OCI-LY1 (cell line): ENCODE measurements at regions not wholly inside any gene's neighbourhood (a gene's known extent, or its start where the extent isn't known, plus 50 kb on each side); places are given as distances from the start of the nearest gene placed in this dataset.

Experiments
- H2AFZ ChIP-seq: fragments of 200-600 bp; sonication (generic), shearing (Covaris generic); 2 replicates; pipeline ENCODE4 v1.6.0; 2014; ENCODE audit warnings: antibody characterized with exemption, mild to moderate bottlenecking, low read length
- H3F3A ChIP-seq: fragments of 200-600 bp; sonication (generic), shearing (Covaris generic); 2 replicates; pipeline ENCODE4 v1.6.0; 2014; ENCODE audit warnings: mild to moderate bottlenecking, antibody characterized with exemption, low read length, moderate library complexity; ENCODE audit not compliant: insufficient read depth
- H3K27ac ChIP-seq: fragments of 200-600 bp; sonication (generic); 2 replicates; pipeline ENCODE4 v1.5.1; 2014; ENCODE audit warnings: low read length, mixed run types, mild to moderate bottlenecking, low read depth; ENCODE audit not compliant: poor library complexity, severe bottlenecking
- H3K27me3 ChIP-seq: fragments of 200-600 bp; sonication (generic); 2 replicates; pipeline ENCODE4 v1.6.0; 2014; ENCODE audit warnings: antibody characterized with exemption, mild to moderate bottlenecking, low read length, moderate library complexity; ENCODE audit not compliant: insufficient read depth
- H3K36me3 ChIP-seq: fragments of 200-600 bp; sonication (generic); 2 replicates; pipeline ENCODE4 v1.6.1; 2014; ENCODE audit warnings: mild to moderate bottlenecking, antibody characterized with exemption, low read length, moderate library complexity, mixed read lengths; ENCODE audit not compliant: insufficient read depth
- H3K4me1 ChIP-seq: fragments of 200-600 bp; sonication (generic); 2 replicates; pipeline ENCODE4 v1.5.1; 2014; ENCODE audit warnings: mild to moderate bottlenecking, low read length, moderate library complexity; ENCODE audit not compliant: insufficient read depth, severe bottlenecking
- H3K4me2 ChIP-seq: fragments of 200-600 bp; sonication (generic), shearing (Covaris generic); 2 replicates; pipeline ENCODE4 v1.6.1; 2014; ENCODE audit warnings: low read length
- H3K4me3 ChIP-seq: fragments of 200-600 bp; sonication (generic); 2 replicates; pipeline ENCODE4 v1.5.1; 2014; ENCODE audit warnings: low read length, low read depth, mild to moderate bottlenecking, mixed read lengths; ENCODE audit not compliant: poor library complexity, severe bottlenecking
- H3K79me2 ChIP-seq: fragments of 200-600 bp; shearing (Covaris generic); 2 replicates; pipeline ENCODE4 v1.6.1; 2016; ENCODE audit warnings: mixed run types, low read length, mixed read lengths; ENCODE audit not compliant: insufficient read depth
- H3K9ac ChIP-seq: fragments of 200-600 bp; sonication (generic), shearing (Covaris generic); 2 replicates; pipeline ENCODE4 v1.6.1; 2014; ENCODE audit warnings: mild to moderate bottlenecking, low read length, mixed read lengths
- H3K9me2 ChIP-seq: fragments of 200-600 bp; sonication (generic), shearing (Covaris generic); 2 replicates; pipeline ENCODE4 v1.6.1; 2014; ENCODE audit warnings: low read depth, mild to moderate bottlenecking, low read length, mixed read lengths
- H3K9me3 ChIP-seq: fragments of 200-600 bp; shearing (Covaris generic); 2 replicates; pipeline ENCODE4 v1.6.1; 2014; ENCODE audit warnings: low read length, mixed read lengths
- H4K20me1 ChIP-seq: fragments of 200-600 bp; sonication (generic), shearing (Covaris generic); 2 replicates; pipeline ENCODE4 v1.6.0; 2016; ENCODE audit warnings: mild to moderate bottlenecking, low read length; ENCODE audit not compliant: insufficient read depth
- EZH2 ChIP-seq: fragments of 200-600 bp; sonication (generic), shearing (Covaris generic); IDR thresholded peaks from 2 replicates; pipeline ENCODE4 v1.8.0; 2017; ENCODE audit warnings: borderline replicate concordance, mixed run types, mild to moderate bottlenecking, antibody characterized with exemption, low read length, moderate library complexity, mixed read lengths
- TF ChIP-seq, protein P1 (sequence below): fragments of 200-600 bp; sonication (generic), shearing (Covaris generic); IDR thresholded peaks from 2 replicates; pipeline ENCODE4 v1.5.1; 2017; ENCODE audit warnings: mild to moderate bottlenecking, antibody characterized with exemption, low read length, moderate library complexity, mixed read lengths

DNA sequence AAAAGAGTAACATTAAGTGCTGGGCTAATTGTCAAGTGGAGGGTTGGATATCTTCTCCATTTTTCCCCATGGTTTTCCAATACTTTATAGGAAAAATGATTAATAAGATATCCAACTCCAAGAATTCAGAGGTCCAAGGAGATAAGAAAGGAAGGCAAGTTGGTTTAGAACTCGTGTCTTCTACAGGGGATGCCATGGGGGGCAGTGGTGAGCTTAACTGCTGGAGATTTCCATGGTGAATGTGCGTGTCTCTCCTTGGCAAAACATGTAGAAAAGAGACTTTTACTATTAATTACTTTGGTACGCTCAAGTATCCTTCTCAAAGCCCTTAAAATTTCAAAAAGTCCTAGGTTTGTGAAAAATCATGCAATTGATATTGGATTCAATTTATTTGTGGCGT, 982.9 kb upstream of the RBFOX1 start:
- no peaks in the 10 kb centered on the region for H3K4me1 ChIP-seq
- no peak for TF ChIP-seq EZH2
- TF ChIP-seq, protein P1, sequence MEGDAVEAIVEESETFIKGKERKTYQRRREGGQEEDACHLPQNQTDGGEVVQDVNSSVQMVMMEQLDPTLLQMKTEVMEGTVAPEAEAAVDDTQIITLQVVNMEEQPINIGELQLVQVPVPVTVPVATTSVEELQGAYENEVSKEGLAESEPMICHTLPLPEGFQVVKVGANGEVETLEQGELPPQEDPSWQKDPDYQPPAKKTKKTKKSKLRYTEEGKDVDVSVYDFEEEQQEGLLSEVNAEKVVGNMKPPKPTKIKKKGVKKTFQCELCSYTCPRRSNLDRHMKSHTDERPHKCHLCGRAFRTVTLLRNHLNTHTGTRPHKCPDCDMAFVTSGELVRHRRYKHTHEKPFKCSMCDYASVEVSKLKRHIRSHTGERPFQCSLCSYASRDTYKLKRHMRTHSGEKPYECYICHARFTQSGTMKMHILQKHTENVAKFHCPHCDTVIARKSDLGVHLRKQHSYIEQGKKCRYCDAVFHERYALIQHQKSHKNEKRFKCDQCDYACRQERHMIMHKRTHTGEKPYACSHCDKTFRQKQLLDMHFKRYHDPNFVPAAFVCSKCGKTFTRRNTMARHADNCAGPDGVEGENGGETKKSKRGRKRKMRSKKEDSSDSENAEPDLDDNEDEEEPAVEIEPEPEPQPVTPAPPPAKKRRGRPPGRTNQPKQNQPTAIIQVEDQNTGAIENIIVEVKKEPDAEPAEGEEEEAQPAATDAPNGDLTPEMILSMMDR, result no peak
- H3K79me2 ChIP-seq, result no peaks in the 10 kb centered on the region
- H3K9me3 ChIP-seq, result no peaks in the 10 kb centered on the region
- no peaks in the 10 kb centered on the region for H3F3A ChIP-seq
- no peak overlapping the region for H3K4me3 ChIP-seq
- no peaks in the 10 kb centered on the region for H3K36me3 ChIP-seq
- H3K9me2 ChIP-seq, result no peaks in the 10 kb centered on the region
- no peak overlapping the region for H3K4me2 ChIP-seq
- no peak overlapping the region for H3K9ac ChIP-seq
- no peak overlapping the region for H2AFZ ChIP-seq
- no peaks in the 10 kb centered on the region for H3K27me3 ChIP-seq
- H3K27ac ChIP-seq, result no peak overlapping the region
- H4K20me1 ChIP-seq, result no peaks in the 10 kb centered on the region

DNA sequence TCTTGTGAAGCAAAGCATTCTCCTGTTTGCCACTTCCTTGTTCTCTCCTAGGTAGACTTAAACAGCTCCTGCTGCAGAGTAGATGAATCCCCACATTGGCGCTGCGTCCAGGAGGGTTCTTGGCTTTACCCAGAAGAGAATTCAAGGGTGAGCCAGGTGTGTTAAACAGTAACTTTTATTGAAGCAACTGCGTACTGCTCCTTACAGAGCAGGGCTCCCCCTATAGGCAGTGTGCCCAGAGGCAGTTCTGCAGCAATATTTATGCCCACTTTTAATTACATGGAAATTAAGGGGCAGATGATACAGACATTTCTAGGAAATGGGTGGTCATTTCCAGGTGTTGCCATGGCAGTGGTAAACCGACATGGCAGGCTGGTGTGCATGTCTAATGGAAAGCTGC, 987.6 kb upstream of the RBFOX1 start:
- Histone ChIP-seq H2AFZ (no peak overlapping the region), H3K4me3 (no peak overlapping the region), H3K4me1 (no peaks in the 10 kb centered on the region), H3K27me3 (no peaks in the 10 kb centered on the region), H3K4me2 (no peak overlapping the region), H3K36me3 (no peaks in the 10 kb centered on the region), H3K27ac (no peak overlapping the region), H3F3A (no peaks in the 10 kb centered on the region), H3K9me2 (no peaks in the 10 kb centered on the region), H4K20me1 (no peaks in the 10 kb centered on the region), H3K79me2 (no peaks in the 10 kb centered on the region), H3K9ac (no peak overlapping the region), H3K9me3 (no peaks in the 10 kb centered on the region)
- no peak for TF ChIP-seq EZH2
- TF ChIP-seq, protein P1, result peak; percentile 50

DNA sequence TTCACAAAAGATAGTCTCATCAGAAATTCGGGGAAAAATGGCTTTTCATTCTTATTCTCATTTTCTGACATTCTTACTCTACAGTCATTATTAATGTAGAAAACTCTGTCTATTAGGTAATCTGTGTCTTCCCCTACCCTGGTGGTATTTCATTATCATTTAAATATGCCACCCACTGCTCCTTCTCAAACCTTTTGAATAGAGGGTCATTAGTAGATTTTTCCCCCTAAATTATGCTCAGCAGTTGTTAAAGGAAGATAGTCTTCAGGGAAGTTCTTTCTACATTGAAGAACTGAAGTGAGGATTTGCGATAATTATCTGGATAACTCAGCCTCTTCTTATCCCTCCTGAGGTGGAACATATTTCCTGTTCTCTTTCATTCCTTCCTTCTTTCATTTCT, 989.5 kb upstream of the RBFOX1 start:
- Histone ChIP-seq H4K20me1 (no peaks in the 10 kb centered on the region), H3F3A (no peaks in the 10 kb centered on the region), H3K9me2 (no peaks in the 10 kb centered on the region), H3K27me3 (no peaks in the 10 kb centered on the region), H3K4me1 (no peaks in the 10 kb centered on the region), H3K27ac (no peak overlapping the region), H3K4me2 (no peak overlapping the region), H3K4me3 (no peak overlapping the region), H3K9ac (no peak overlapping the region), H3K36me3 (no peaks in the 10 kb centered on the region), H3K79me2 (no peaks in the 10 kb centered on the region), H3K9me3 (no peaks in the 10 kb centered on the region), H2AFZ (no peak overlapping the region)
- TF ChIP-seq EZH2, result no peak
- TF ChIP-seq, protein P1, result no peak
